GM23248 (cell line): ENCODE measurements at regions not wholly inside any gene's neighbourhood (a gene's known extent, or its start where the extent isn't known, plus 50 kb on each side); places are given as distances from the start of the nearest gene placed in this dataset.

Experiments
- EZH2 ChIP-seq: fragments of 200-600 bp; sonication (generic); IDR thresholded peaks from 2 replicates; pipeline ENCODE4 v1.6.1; 2018; ENCODE audit warnings: antibody characterized with exemption, mild to moderate bottlenecking; ENCODE audit not compliant: insufficient read depth, poor library complexity, severe bottlenecking
- EZH2phosphoT487 ChIP-seq: fragments of 200-600 bp; sonication (generic); IDR thresholded peaks from 2 replicates; pipeline ENCODE4 v1.6.1; 2018; ENCODE audit warnings: antibody characterized with exemption, moderate library complexity, mild to moderate bottlenecking, low read depth; ENCODE audit not compliant: insufficient read depth

- TF ChIP-seq EZH2 (no peak), EZH2phosphoT487 (no peak)
These were observed 51.1 kb upstream of the CHST15 start for GRCh38 chr10:124144536-124144935.
